HEK293T (cell line): ENCODE measurements at regions not wholly inside any gene's neighbourhood (a gene's known extent, or its start where the extent isn't known, plus 50 kb on each side); places are given as distances from the start of the nearest gene placed in this dataset.

Experiments
- CTCF ChIA-PET: fragments of 350-600 bp; formaldehyde crosslinking; extraction: SDS; loops from one replicate; lab custom pipeline; 2021; ENCODE audit warnings: antibody characterized with exemption, inconsistent platforms; lab: Yijun Ruan, JAX
- POLR2A ChIA-PET: fragments of 350-600 bp; formaldehyde crosslinking; extraction: SDS; loops from one replicate; lab custom pipeline; 2020; ENCODE audit warnings: antibody characterized with exemption, inconsistent platforms; lab: Yijun Ruan, JAX
- DNase-seq: peaks from one replicate; pipeline ENCODE4 v3.0.0; 2012; ENCODE audit warnings: mixed read lengths; ENCODE audit errors: extremely low spot score
- ARNT ChIP-seq: fragments of 450-650 bp; IDR thresholded peaks from 2 replicates; pipeline ENCODE4 v1.6.1; 2017; ENCODE audit warnings: mild to moderate bottlenecking
- BHLHE40 ChIP-seq: fragments of 450-650 bp; IDR thresholded peaks from 2 replicates; pipeline ENCODE4 v1.6.1; 2016; ENCODE audit warnings: mild to moderate bottlenecking, moderate library complexity, borderline replicate concordance
- CTBP1 ChIP-seq: fragments of 450-650 bp; IDR thresholded peaks from 2 replicates; pipeline ENCODE4 v1.6.1; 2016; ENCODE audit warnings: borderline replicate concordance
- ELF4 ChIP-seq: fragments of 450-650 bp; IDR thresholded peaks from 2 replicates; pipeline ENCODE4 v1.6.1; 2017; ENCODE audit warnings: antibody characterized with exemption
- FOXA1 ChIP-seq: fragments of 450-650 bp; IDR thresholded peaks from 2 replicates; pipeline ENCODE4 v1.6.1; 2016; ENCODE audit warnings: mild to moderate bottlenecking
- FOXK2 ChIP-seq: fragments of 450-650 bp; IDR thresholded peaks from 2 replicates; pipeline ENCODE4 v1.6.1; 2016; ENCODE audit warnings: mild to moderate bottlenecking
- FOXM1 ChIP-seq: fragments of 450-650 bp; IDR thresholded peaks from 2 replicates; pipeline ENCODE4 v1.6.1; 2017; ENCODE audit warnings: mild to moderate bottlenecking, borderline replicate concordance
- HDGF ChIP-seq: fragments of 450-650 bp; IDR thresholded peaks from 2 replicates; pipeline ENCODE4 v1.6.1; 2017; ENCODE audit warnings: antibody characterized with exemption, borderline replicate concordance
- L3MBTL2 ChIP-seq: fragments of 450-650 bp; conservative IDR thresholded peaks from 2 replicates; pipeline ENCODE4 v1.6.1; 2016; ENCODE audit warnings: mild to moderate bottlenecking
- LEF1 ChIP-seq: fragments of 450-650 bp; IDR thresholded peaks from 2 replicates; pipeline ENCODE4 v1.6.1; 2017; ENCODE audit warnings: mild to moderate bottlenecking, borderline replicate concordance
- NFRKB ChIP-seq: fragments of 450-650 bp; IDR thresholded peaks from 2 replicates; pipeline ENCODE4 v1.6.1; 2016; ENCODE audit warnings: mild to moderate bottlenecking, moderate library complexity
- SP1 ChIP-seq: fragments of 450-650 bp; IDR thresholded peaks from 2 replicates; pipeline ENCODE4 v1.6.1; 2017
- SUZ12 ChIP-seq: fragments of 450-650 bp; IDR thresholded peaks from 2 replicates; pipeline ENCODE4 v1.6.1; 2016; ENCODE audit warnings: mild to moderate bottlenecking
- TARDBP ChIP-seq: fragments of 450-650 bp; IDR thresholded peaks from 2 replicates; pipeline ENCODE4 v1.6.1; 2016
- ZNF384 ChIP-seq: fragments of 450-650 bp; IDR thresholded peaks from 2 replicates; pipeline ENCODE4 v1.6.1; 2016
- TF ChIP-seq, protein P1 (sequence below): fragments of 450-650 bp; IDR thresholded peaks from 2 replicates; pipeline ENCODE4 v1.6.1; 2016

DNA sequence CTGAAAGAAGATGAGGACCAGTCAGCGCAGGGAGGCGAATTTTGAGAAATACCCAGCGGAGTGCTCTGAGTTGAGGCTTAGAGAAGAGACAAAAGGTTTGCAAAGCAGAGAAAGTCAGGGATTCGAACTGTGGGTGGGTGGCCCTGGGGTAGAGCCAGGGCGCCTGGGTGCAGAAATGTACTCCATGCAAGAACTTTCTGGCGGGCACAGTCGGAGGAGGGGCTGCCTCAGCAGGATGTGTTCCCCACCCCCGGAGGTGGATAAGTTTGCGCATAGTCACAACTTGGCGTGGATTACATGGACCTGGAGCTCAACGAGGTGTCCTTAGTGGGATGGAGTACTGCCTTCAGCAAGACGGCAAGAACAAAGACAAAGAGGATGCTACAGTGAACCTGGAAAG is 117.3 kb upstream of the ALDH1A3 start:
- ChIA-PET CTCF (interaction anchor here (0.6 kb wide), 1 partner anchor 15 kb away, joined by 3 read pairs; no protein-coding TSS in a partner anchor), POLR2A (no interaction called here)
- no peak for DNase-seq
- no peak for TF ChIP-seq HDGF
- TF ChIP-seq ELF4: no peak
- TF ChIP-seq TARDBP: no peak
- TF ChIP-seq ARNT: no peak
- TF ChIP-seq, protein P1, sequence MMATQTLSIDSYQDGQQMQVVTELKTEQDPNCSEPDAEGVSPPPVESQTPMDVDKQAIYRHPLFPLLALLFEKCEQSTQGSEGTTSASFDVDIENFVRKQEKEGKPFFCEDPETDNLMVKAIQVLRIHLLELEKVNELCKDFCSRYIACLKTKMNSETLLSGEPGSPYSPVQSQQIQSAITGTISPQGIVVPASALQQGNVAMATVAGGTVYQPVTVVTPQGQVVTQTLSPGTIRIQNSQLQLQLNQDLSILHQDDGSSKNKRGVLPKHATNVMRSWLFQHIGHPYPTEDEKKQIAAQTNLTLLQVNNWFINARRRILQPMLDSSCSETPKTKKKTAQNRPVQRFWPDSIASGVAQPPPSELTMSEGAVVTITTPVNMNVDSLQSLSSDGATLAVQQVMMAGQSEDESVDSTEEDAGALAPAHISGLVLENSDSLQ: no peak
- no peak for TF ChIP-seq SUZ12
- no peak for TF ChIP-seq CTBP1
- TF ChIP-seq LEF1: no peak
- TF ChIP-seq ZNF384: no peak
- TF ChIP-seq L3MBTL2: no peak
- no peak for TF ChIP-seq NFRKB
- TF ChIP-seq FOXK2: no peak
- TF ChIP-seq FOXA1: no peak
- TF ChIP-seq FOXM1: no peak
- no peak for TF ChIP-seq BHLHE40
- TF ChIP-seq SP1: no peak

DNA sequence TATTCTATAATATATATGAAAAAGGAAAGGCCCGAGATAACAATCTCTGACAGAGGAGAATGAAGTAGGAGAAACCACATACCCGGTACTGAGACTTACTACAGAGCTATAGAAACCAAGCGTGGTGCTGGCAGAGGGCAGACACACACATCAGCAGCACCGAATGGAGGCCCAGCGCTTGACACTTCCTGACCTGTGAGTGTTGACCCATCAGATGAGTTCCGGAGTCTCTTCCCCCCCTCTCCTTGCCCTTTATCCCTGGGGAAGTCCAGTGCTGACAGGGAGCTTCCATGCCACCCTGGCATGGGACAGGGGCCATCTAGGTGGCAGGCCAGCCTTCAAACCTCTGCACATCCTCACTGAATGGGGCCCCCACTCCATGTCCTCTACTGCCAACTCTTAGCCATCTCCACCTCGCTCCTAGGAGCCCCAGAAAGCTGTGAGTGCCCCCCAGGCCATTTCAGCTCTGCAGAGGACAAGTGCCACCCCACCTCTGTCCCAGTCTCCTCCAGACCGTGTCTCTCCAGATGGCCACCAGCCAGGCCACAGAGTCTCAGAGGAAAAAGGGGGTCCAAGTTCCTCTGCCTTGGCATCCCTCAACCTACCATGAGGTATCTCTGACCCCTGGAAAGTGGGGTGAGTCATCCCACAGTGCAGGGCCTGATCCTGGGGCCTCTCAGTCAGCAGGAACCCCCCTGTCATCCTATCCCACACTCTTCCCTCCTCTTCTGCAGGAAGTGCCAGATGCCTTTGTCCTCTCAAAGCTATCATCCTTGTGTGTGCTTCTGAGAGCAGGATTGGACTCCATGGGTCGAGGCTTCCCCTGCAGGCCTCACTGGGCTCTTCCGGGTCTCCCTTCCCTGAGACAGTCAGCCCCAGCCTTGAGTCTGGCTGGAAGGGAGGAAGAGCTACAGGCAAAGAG is 116.5 kb upstream of the ALDH1A3 start:
- DNase-seq: no peak
- ChIA-PET POLR2A (no interaction called here), CTCF (interaction anchor here (0.6 to 0.9 kb wide), 3 partner anchors 16 to 498 kb away, joined by 3 to 4 read pairs (median 4); no protein-coding TSS in a partner anchor)
- TF ChIP-seq SUZ12: no peak
- no peak for TF ChIP-seq ZNF384
- no peak for TF ChIP-seq FOXK2
- TF ChIP-seq ELF4: no peak
- no peak for TF ChIP-seq CTBP1
- no peak for TF ChIP-seq FOXM1
- TF ChIP-seq ARNT: no peak
- no peak for TF ChIP-seq L3MBTL2
- TF ChIP-seq BHLHE40: no peak
- no peak for TF ChIP-seq FOXA1
- no peak for TF ChIP-seq TARDBP
- TF ChIP-seq LEF1: no peak

DNA sequence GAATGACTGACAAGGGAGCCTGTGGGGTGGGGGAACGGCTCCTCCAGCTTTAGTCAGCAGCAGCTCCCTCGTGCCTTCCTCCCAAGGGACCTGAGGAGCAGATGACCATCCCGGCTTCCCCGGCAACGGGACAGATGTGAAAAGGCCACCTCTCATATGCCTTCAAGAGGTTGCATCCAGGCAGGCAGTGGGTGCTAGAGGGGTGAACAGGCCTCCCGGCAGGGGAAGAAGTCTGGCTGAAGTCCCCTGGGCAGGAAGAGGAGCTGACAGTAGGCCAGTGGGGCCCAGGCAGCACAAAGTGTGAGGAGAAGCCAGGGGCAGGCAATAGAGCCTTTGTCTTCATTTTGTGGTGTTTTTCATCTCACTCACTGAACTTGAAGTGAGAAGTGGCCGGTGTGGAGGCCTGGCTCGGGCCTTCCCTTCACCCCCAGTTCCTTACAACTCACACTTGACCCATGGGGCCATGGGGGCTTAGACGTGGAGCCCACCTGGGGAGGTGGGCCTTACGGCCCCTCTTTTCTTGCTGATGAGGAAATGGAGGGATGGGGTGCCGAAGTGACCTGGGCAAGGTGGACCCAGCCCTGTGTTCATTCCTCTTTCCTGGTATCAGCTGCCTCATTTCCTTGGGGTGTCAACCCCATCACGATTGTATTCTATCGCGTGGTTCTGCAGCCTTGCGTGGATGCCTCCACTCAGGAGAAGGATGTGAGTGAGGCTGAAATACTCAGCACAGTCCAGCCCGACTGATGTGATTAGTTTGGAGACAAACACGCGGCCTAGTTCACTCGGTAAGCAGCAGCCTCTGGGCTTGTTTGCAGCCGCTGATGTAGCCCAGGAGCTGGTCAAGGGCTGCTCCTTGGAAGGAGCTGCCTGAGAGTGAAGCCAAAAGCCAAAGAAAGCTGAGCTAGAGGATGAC is 115.5 kb upstream of the ALDH1A3 start:
- DNase-seq: no peak
- ChIA-PET CTCF (interaction anchor here (0.6 to 0.9 kb wide), 2 partner anchors 245 to 497 kb away, joined by 4 read pairs; no protein-coding TSS in a partner anchor), POLR2A (no interaction called here)
- TF ChIP-seq L3MBTL2 (no peak), SP1 (no peak)

DNA sequence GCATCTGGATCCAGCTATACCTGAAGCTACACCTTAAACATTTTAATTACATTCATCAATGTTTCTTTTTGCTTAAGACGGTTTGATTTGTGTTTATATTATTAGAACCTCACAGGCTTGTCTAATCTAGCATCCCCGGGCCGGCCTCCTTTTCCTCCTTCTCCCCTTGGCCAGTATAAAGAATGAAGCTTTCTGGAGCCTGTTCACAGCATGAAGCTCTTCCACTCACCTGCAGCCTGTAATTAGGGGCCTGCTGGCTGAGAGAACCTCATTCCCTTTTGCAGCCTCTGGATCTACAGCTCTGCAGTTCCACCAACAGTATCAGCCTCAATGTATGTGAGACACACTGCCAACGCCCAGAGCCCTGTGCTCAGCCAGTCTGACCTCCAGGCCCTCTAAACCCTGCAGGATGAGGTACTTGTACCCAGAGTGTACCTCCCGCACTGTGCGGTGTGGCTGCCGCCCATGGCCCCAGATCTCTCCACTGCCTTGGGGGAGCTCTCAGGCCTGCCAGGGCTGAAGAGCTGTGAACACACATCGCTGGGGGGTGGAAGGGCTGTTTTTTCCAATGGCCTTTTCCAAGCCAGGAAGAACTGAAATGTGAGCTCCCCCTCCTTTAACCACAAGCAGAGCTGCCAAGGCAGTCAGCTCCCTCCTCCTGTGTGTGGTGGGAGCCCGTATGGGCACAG is 114.7 kb upstream of the ALDH1A3 start:
- DNase-seq: no peak
- ChIA-PET CTCF (no interaction called here), POLR2A (no interaction called here)
- TF ChIP-seq ARNT: no peak
- TF ChIP-seq SP1: no peak
- TF ChIP-seq ZNF384: no peak
- no peak for TF ChIP-seq L3MBTL2
- no peak for TF ChIP-seq NFRKB
- TF ChIP-seq LEF1: no peak
- no peak for TF ChIP-seq FOXK2
- no peak for TF ChIP-seq TARDBP
- no peak for TF ChIP-seq FOXM1
- TF ChIP-seq BHLHE40: no peak
- no peak for TF ChIP-seq HDGF
- TF ChIP-seq ELF4: no peak
- TF ChIP-seq FOXA1: no peak

DNA sequence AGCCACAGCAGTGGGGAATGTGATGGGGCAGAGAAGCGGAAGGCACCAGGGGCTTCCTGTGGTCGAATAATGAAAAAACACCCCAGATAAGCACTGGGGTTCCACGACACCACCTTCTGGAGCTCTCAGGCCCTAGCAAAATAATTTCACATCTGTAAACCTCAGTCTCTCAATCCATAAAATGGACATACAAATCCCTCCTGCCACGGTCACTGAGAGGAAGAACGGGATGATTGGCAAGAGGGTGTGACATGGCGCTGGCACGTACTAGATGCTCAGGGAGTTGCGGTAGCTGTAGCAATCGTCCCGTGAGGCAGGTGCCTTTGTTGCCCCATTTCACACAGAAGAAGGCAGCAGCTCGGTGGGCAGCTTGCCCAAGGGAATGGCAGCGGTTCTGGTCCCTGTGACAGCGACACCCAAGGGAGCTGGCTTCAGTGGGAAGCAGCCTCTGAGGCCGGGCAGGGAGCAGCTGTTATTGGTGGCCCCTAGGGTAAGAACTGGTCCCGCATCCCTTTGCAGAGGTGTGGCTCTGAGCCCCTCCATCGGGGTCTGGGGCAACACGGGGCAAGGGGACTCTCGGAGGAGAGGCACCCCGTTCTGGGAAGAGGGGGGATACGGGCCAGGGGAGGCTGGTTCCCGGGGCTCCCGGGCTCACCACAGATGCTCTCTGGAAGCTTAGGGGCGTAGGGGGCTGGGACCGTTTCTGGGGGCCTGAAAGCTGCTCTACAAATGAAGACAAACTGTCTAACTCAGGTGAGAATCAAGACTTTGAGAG is 114.0 kb upstream of the ALDH1A3 start:
- no peak for DNase-seq
- ChIA-PET POLR2A (no interaction called here), CTCF (no interaction called here)
- TF ChIP-seq, protein P1: no peak
